ENCODE measurements at regions not wholly inside any gene's neighbourhood (a gene's known extent, or its start where the extent isn't known, plus 50 kb on each side); places are given as distances from the start of the nearest gene placed in this dataset.
"Not testable (repeated sequence)": the region's sequence is repeated elsewhere in the genome, so short reads cannot be mapped to it uniquely, and the experiment has no call there.

- DNase-seq (ENCODE audit: low spot score in 2 of 2): no peak
- no peak for FAIRE-seq
Observed at GRCh38 chr14:99024926-99025325, 247.1 kb downstream of the BCL11B start.

- DNase-seq (ENCODE audit: low spot score in 2 of 2): no peak
- no peak for FAIRE-seq
Observed at GRCh38 chr14:99025418-99025817, 246.6 kb downstream of the BCL11B start.

- no peak for FAIRE-seq
- DNase-seq (ENCODE audit: low spot score in 2 of 2): no peak
Observed at GRCh38 chr14:99026471-99026870, 245.5 kb downstream of the BCL11B start.

- no peak for DNase-seq (ENCODE audit: low spot score in 2 of 2)
- no peak for FAIRE-seq
Observed at GRCh38 chr14:99028041-99028440, 244.0 kb downstream of the BCL11B start.

- no peak for DNase-seq (ENCODE audit: low spot score in 2 of 2)
- FAIRE-seq: no peak
Observed at GRCh38 chr14:99028521-99028920, 243.5 kb downstream of the BCL11B start.

- FAIRE-seq (no peak), DNase-seq (ENCODE audit: low spot score in 2 of 2) (no peak)
Observed at GRCh38 chr14:99029145-99029915, 242.7 kb downstream of the BCL11B start.

GRCh38 chr14:99029916-99030305 is 242.1 kb downstream of the BCL11B start:
- FAIRE-seq: no peak
- no peak for DNase-seq (ENCODE audit: low spot score in 2 of 2)

GRCh38 chr14:99030454-99030853 is 241.5 kb downstream of the BCL11B start:
- DNase-seq (ENCODE audit: low spot score in 2 of 2) (no peak), FAIRE-seq (no peak)

GRCh38 chr14:99032759-99033158 is 239.2 kb downstream of the BCL11B start:
- no peak for FAIRE-seq
- DNase-seq (ENCODE audit: low spot score in 2 of 2): no peak

GRCh38 chr14:99033951-99034350 is 238.0 kb downstream of the BCL11B start:
- FAIRE-seq: no peak
- no peak for DNase-seq (ENCODE audit: low spot score in 2 of 2)

- FAIRE-seq (no peak), DNase-seq (ENCODE audit: low spot score in 2 of 2) (no peak)
Observed at GRCh38 chr14:99034711-99035171, 237.3 kb downstream of the BCL11B start.

- FAIRE-seq (no peak), DNase-seq (ENCODE audit: low spot score in 2 of 2) (no peak)
Observed at GRCh38 chr14:99035268-99035667, 236.7 kb downstream of the BCL11B start.

- FAIRE-seq (no peak), DNase-seq (ENCODE audit: low spot score in 2 of 2) (peak; percentile 45 to 52)
Observed at GRCh38 chr14:99035712-99036610, 236.0 kb downstream of the BCL11B start.

GRCh38 chr14:99036611-99037293 is 235.2 kb downstream of the BCL11B start:
- no peak for FAIRE-seq

GRCh38 chr14:99037326-99037725 is 234.7 kb downstream of the BCL11B start:
- DNase-seq (ENCODE audit: low spot score in 2 of 2); FAIRE-seq: not testable (repeated sequence)

More at GRCh38 chr14:99036611-99037293, 235.2 kb downstream of the BCL11B start:
- no peak for DNase-seq (ENCODE audit: low spot score in 2 of 2)

- FAIRE-seq (no peak), DNase-seq (ENCODE audit: low spot score in 2 of 2) (no peak)
Observed at GRCh38 chr14:99037777-99038430, 234.1 kb downstream of the BCL11B start.

GRCh38 chr14:99038431-99038820 is 233.6 kb downstream of the BCL11B start:
- FAIRE-seq (no peak), DNase-seq (ENCODE audit: low spot score in 2 of 2) (no peak)

- DNase-seq (ENCODE audit: low spot score in 2 of 2) (no peak), FAIRE-seq (no peak)
Observed at GRCh38 chr14:99039331-99040041, 232.5 kb downstream of the BCL11B start.

GRCh38 chr14:99040052-99040451 is 231.9 kb downstream of the BCL11B start:
- no peak for DNase-seq (ENCODE audit: low spot score in 2 of 2)
- no peak for FAIRE-seq

GRCh38 chr14:99040711-99041110 is 231.3 kb downstream of the BCL11B start:
- FAIRE-seq (no peak), DNase-seq (ENCODE audit: low spot score in 2 of 2) (no peak)
